NCI-H2081 (cell line): ENCODE measurements at regions not wholly inside any gene's neighbourhood (a gene's known extent, or its start where the extent isn't known, plus 50 kb on each side); places are given as distances from the start of the nearest gene placed in this dataset.

ENCODE experiments used
- DNase-seq, 2 experiments: peaks; one replicate each; lab custom pipeline; 2025; lab: John Stamatoyannopoulos, UW

- DNase-seq, result no peak
Measured at GRCh38 chr12:124162151-124163110, 132.5 kb upstream of the RFLNA start.

DNA sequence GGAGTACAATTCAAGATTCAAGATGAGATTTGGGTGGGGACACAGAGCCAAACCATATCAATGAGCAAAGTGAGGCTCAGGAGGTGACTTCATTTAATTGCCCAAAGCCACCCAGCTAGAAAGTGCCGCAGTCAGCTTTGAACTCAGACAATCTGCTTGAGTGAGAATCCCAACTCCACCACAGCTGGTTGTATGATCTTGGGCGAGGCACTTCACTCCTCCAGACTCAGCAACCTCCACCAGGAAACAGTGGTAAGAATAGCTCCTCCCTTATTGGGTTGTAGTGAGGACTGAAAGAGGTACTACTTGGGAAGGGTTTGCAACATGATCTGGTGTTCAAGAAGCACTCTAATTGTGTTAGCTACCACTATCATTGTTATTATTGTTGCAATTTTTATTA lies 129.2 kb upstream of the RFLNA start:
- DNase-seq, result no peak

GRCh38 chr12:124167141-124167540 lies 127.8 kb upstream of the RFLNA start:
- no peak for DNase-seq

- no peak for DNase-seq
Measured at GRCh38 chr12:124168016-124168786, 126.7 kb upstream of the RFLNA start.

DNA sequence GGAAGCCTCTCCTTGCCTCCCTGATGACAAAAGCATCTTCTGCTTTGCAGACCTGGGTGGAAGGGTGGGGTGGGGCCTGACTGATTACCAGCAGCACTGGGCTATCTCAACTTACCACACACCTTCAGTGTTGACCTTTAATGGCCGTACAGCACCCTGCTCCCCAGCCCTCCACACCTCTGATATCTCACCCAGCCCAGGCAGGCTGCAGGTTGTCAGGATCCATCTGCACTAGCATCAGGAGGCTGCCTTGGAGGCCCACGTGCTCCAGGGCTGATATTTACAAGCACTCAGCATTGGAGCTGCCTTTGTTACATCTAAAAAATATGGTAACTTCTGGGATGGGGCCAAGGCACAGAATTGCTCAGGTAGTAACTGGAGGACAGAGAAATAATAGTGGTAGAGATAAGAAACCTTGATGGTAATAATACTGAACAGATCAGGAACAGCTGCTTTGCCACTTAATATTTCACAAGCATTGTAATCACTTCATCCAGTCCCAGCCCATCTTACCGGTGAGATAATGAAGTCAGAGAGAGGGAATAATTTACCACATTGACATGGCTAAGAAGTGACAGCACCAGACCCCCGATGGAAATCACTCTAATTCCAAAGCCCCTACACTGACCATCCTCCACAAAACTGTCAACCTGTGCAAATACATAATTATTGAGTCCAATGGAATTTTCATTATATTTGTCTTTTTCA lies 125.2 kb upstream of the RFLNA start:
- DNase-seq, result no peak

DNA sequence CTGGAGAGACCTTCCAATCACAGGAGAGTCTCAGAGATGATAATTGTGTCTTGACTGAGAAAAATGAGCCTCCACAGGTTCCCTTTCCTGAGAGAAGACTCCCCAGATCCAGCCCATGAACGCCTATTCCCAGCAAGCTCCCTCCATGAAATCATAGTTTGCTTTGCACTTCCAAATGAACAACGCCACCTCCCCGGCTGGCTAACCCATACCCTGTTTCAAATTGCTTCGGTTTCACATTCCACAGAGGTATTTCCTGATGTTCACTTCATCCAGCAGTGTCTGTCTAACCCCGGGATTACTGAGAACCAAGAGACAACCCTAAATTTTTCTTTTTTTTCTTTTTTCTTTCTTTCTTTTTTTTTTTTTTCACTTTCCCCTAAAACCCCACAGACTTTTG lies 124.1 kb upstream of the RFLNA start:
- DNase-seq, result no peak

- DNase-seq, result no peak
Measured at GRCh38 chr12:124171231-124171979, 123.5 kb upstream of the RFLNA start.

DNA sequence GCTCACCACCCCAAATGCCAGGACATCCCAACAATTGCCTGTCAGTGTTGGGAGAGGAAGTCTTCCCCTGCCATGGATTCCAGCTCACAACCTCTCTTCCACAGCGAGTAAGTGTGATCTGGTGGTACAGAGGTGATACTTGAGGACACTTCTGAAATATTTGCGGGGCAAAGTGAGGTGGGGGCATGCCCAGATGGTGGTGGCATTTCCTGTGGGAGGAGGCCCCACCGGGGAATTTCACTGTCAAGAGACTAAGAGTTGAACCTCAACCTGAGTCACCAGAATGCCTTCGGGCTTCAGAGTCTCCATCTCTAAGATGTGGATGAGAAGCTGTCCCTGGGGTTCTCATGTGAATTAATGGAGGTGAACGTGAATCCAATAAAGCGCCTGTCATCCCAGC lies 122.3 kb upstream of the RFLNA start:
- DNase-seq, result no peak

DNA sequence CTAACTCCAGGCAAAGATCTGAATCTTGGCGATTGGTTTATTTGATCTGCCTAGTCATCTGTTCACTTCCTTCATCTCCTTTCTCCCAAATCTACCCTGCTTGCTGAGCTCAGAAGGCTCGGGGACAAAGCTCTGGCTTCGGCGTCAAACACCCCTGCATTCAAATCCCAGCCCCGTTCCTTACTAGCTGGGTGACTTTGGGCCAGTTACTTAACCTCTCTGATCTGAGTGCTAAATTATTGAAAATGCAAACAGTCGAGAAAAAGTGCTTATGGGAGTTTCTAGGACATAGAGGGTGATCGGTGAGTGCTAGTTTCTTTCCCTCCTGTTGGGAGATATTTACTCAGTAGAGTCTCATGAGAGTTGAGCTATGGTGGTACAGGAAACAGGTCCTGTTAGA lies 121.2 kb upstream of the RFLNA start:
- no peak for DNase-seq

- DNase-seq, result no peak
Measured at GRCh38 chr12:124174451-124175348, 120.2 kb upstream of the RFLNA start.

DNA sequence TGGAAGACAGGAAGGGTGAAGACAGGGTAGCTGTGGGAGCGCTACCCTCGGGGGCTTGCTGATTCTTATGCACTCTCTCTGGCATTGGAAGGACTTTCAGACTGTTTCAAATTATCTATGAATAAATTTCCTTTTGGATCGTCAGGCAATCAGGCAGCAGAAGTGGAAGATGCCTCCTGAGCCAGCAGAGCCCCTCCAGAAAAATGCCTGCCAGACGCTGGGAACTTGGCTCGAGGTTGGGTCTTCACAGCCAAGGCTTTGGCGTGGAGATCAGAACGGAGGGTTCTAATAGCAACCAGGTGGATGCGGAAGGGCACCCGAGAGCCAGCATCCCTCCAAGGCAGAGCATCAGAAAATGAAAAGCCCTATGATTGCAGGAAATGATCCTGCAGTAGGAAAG lies 119.2 kb upstream of the RFLNA start:
- no peak for DNase-seq

GRCh38 chr12:124177276-124177950 lies 117.5 kb upstream of the RFLNA start:
- no peak for DNase-seq

GRCh38 chr12:124177951-124178316 lies 117.0 kb upstream of the RFLNA start:
- no peak for DNase-seq

DNA sequence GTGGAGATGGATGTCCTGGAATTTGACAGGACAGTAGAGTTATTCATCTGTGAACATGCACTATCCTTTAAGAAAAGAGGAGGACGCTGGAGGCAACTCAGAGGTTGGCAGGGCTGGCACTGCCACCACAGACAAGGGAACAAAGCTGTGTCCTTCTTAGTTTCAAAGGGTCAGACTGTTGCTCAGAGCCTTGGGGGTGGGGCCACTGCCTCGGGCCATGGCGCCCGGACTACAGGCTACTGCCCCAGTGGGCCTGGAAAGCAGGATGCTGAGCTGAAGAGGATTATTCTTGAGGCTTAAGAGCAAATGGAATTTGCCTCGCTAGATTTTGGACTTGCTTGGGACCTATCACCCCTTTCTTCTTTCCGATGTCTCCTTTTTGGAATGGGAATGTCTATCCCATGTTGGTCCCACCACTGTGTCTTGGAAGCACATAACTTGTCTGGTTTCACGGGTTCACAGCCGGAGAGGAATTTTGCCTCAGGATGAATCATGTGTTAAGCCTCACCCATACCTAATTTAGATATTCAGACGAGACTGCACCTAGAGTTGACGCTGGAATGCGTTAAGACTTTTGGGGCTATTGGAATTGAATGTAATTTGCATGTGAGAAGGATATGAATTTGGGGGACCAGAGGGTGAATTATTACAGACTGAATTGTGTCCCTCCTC lies 114.8 kb upstream of the RFLNA start:
- no peak for DNase-seq

DNA sequence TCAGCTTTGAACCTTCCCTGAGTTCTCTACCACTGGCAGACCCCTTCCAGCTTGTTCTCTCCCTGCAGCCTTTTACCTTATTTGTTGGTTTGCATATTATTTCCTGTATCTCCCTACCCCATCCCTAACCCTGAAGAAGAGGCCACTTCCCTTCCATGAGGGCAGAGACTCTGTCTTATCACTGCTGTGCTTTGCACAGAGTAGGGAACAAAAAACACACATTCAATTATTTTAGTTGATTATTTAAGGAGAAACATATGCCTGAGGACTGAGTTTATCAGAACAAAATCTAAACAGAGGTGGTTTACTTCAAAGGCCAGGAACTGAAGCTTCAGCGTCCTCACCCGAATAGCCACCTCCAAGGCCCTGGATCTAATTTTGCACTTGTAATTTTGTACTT lies 111.7 kb upstream of the RFLNA start:
- no peak for DNase-seq

GRCh38 chr12:124184456-124184855 lies 110.4 kb upstream of the RFLNA start:
- no peak for DNase-seq

GRCh38 chr12:124185971-124186686 lies 108.8 kb upstream of the RFLNA start:
- DNase-seq, result no peak

GRCh38 chr12:124188084-124188483 lies 106.8 kb upstream of the RFLNA start:
- no peak for DNase-seq
